Glutamatergic neuron (in vitro differentiated cells): ENCODE measurements at regions not wholly inside any gene's neighbourhood (a gene's known extent, or its start where the extent isn't known, plus 50 kb on each side); places are given as distances from the start of the nearest gene placed in this dataset.

Experiments
- DNase-seq: peaks from one replicate; pipeline ENCODE4 v3.0.0; 2022
- H3K27ac Mint-ChIP-seq: one replicate; pipeline ENCODE4 v1.8.0; 2020; ENCODE audit warnings: mild to moderate bottlenecking, mixed read lengths, inconsistent platforms; ENCODE audit not compliant: unreplicated experiment
- H3K27me3 Mint-ChIP-seq: one replicate; pipeline ENCODE4 v1.8.0; 2020; ENCODE audit warnings: mild to moderate bottlenecking, moderate library complexity, mixed read lengths, inconsistent platforms; ENCODE audit not compliant: unreplicated experiment
- H3K36me3 Mint-ChIP-seq: one replicate; pipeline ENCODE4 v1.8.0; 2020; ENCODE audit warnings: mild to moderate bottlenecking, mixed read lengths, inconsistent platforms; ENCODE audit not compliant: unreplicated experiment
- H3K4me1 Mint-ChIP-seq: one replicate; pipeline ENCODE4 v1.8.0; 2020; ENCODE audit warnings: mild to moderate bottlenecking, low read depth, mixed read lengths, inconsistent platforms; ENCODE audit not compliant: unreplicated experiment
- H3K4me3 Mint-ChIP-seq: one replicate; pipeline ENCODE4 v1.8.0; 2020; ENCODE audit warnings: mild to moderate bottlenecking, mixed read lengths, inconsistent platforms; ENCODE audit not compliant: unreplicated experiment
- H3K9me3 Mint-ChIP-seq: one replicate; pipeline ENCODE4 v1.8.0; 2020; ENCODE audit warnings: mild to moderate bottlenecking, moderate library complexity, mixed read lengths, inconsistent platforms; ENCODE audit not compliant: unreplicated experiment
- CTCF ChIP-seq: fragments of 200-600 bp; sonication (generic); IDR thresholded peaks from one replicate; pipeline ENCODE4 v1.5.0; 2021; ENCODE audit not compliant: partially characterized antibody, unreplicated experiment

DNA sequence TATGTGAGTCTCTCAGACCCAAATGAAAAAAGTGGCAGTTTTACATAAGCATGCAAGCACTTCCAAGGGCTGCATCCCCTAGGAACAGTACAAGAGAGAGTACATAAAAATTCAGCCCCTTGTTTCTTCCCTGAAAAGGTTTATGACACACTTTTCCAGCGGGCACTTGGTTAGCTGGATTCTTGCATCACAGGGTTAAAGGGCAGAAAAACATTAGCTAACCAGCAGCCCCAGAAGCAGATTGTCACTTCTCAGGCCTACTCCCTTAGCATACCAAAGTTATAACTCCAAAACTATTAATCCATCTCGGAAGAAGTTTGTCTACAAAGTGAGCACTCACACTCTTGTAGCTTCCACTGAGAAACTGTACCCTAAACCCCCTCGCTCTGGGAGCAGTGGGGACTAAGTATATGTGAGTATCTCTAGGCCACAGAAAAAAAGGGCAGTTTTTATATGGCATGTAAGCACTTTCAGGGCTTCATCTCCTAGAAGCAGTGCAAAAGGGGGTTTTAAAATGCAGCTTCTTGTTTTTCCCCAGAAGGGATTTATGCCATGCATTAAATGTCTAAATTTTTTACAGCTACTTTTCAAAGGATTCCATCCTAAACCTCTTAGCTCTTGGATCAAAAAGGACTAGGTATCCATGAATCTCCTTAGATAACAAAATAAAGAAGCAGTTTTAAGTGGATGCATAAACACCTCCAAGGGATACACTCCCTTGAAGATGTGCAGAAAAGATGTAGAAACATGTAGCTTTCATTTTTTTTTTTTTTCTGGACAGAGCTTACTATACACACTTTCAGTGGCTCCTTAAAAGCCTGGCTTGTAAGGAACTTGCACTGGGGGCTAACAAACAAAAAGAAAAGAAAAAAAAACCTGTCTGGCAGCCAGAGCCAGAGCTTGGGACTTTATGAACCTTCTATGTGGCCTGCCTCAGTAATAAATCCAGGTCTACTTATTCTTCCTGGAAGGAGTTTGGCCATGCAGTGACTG, 956.7 kb downstream of the CCSER2 start:
- Mint-ChIP-seq H3K4me1 (no peaks in the 10 kb centered on the region), H3K27me3 (no peaks in the 10 kb centered on the region), H3K4me3 (no peak overlapping the region), H3K36me3 (peaks cover 8% of the 10 kb centered on the region), H3K9me3 (peaks cover 2% of the 10 kb centered on the region), H3K27ac (no peak overlapping the region)
- DNase-seq = no peak
- TF ChIP-seq CTCF = no peak

DNA sequence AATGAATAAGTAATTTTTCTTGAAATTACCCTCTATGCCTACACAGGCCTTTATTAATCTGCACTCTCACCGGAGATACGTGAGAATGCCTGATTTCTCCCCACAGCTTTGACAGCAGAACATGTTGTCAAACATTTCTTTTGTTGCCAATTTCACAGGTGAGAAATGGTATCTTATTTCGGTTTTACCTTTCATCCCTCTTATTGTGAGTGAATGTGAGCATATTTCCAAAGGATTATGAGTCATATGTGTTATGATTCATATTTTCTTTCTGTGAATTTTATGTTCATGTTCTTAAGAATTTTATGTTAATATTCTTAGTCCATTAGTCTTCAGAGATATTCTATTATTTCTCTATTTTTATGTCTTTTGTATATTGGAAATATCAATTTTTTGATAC, 965.1 kb downstream of the CCSER2 start:
- Mint-ChIP-seq H3K36me3 (no peaks in the 10 kb centered on the region), H3K9me3 (peaks cover 2% of the 10 kb centered on the region), H3K27ac (no peak overlapping the region), H3K4me3 (no peak overlapping the region), H3K4me1 (no peaks in the 10 kb centered on the region), H3K27me3 (no peaks in the 10 kb centered on the region)
- DNase-seq = no peak
- no peak for TF ChIP-seq CTCF

- no peaks in the 10 kb centered on the region for H3K9me3 Mint-ChIP-seq
- no peaks in the 10 kb centered on the region for H3K27me3 Mint-ChIP-seq
- no peak for DNase-seq
- no peak overlapping the region for H3K27ac Mint-ChIP-seq
- H3K4me3 Mint-ChIP-seq = no peak overlapping the region
- no peak for TF ChIP-seq CTCF
- no peaks in the 10 kb centered on the region for H3K36me3 Mint-ChIP-seq
- no peaks in the 10 kb centered on the region for H3K4me1 Mint-ChIP-seq
Observed at GRCh38 chr10:85311613-85312337, 983.4 kb downstream of the CCSER2 start.

GRCh38 chr10:85315657-85316056, 987.3 kb downstream of the CCSER2 start:
- Mint-ChIP-seq H3K36me3 (no peaks in the 10 kb centered on the region), H3K4me3 (no peak overlapping the region), H3K4me1 (peaks cover 6% of the 10 kb centered on the region), H3K27me3 (no peaks in the 10 kb centered on the region), H3K9me3 (no peaks in the 10 kb centered on the region), H3K27ac (no peak overlapping the region)
- TF ChIP-seq CTCF = no peak
- DNase-seq = no peak

GRCh38 chr10:85316276-85316675, 987.9 kb downstream of the CCSER2 start:
- Mint-ChIP-seq H3K4me1 (peaks cover 6% of the 10 kb centered on the region), H3K4me3 (no peak overlapping the region), H3K27me3 (no peaks in the 10 kb centered on the region), H3K27ac (no peak overlapping the region), H3K9me3 (no peaks in the 10 kb centered on the region), H3K36me3 (no peaks in the 10 kb centered on the region)
- no peak for DNase-seq
- no peak for TF ChIP-seq CTCF
